ENCODE measurements at regions not wholly inside any gene's neighbourhood (a gene's known extent, or its start where the extent isn't known, plus 50 kb on each side); places are given as distances from the start of the nearest gene placed in this dataset.

DNA sequence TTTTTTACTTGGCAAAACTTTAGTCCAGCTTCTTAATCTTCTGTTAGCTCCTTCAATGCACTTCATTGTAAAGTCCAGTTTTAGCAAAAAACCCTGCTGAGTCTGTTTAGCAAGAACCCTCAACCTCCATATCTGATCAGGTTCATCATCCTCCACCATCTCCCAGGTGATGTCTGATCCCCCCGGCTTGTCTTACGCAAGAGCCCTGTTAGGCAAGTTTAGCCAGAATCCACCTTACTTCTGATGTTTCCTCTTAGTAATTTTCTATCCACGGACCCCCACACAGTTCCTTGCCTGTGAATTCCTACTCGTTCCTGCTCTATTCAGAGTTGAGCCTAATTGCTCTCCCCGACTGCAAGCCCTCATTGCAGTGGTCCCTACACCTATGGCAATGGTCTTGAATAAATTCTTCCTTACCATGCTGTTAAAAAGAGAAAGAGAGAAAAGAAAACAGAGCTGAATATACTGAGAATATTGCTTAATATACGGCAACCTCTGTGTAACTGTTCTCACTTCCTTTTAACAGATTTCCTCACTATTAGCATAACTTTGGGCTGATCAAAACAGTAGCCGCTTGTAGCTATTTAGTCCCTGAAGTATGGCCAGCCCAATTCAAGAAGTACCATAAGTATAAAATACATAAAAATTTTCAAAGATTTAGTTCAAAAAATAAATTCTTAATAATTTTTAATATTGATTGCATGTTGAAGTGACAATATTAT is 78.7 kb upstream of the MME start:
- TF ChIP-seq, protein P1, sequence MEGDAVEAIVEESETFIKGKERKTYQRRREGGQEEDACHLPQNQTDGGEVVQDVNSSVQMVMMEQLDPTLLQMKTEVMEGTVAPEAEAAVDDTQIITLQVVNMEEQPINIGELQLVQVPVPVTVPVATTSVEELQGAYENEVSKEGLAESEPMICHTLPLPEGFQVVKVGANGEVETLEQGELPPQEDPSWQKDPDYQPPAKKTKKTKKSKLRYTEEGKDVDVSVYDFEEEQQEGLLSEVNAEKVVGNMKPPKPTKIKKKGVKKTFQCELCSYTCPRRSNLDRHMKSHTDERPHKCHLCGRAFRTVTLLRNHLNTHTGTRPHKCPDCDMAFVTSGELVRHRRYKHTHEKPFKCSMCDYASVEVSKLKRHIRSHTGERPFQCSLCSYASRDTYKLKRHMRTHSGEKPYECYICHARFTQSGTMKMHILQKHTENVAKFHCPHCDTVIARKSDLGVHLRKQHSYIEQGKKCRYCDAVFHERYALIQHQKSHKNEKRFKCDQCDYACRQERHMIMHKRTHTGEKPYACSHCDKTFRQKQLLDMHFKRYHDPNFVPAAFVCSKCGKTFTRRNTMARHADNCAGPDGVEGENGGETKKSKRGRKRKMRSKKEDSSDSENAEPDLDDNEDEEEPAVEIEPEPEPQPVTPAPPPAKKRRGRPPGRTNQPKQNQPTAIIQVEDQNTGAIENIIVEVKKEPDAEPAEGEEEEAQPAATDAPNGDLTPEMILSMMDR (IDR thresholded peaks at IDR 0.05 in 4 of 5, conservative IDR thresholded peaks at IDR 0.05 in 1 of 5), result no peak
- TF ChIP-seq POLR2A (IDR thresholded peaks at IDR 0.05), result no peak
